Fibroblast of the aortic adventitia (primary cell): ENCODE measurements at regions not wholly inside any gene's neighbourhood (a gene's known extent, or its start where the extent isn't known, plus 50 kb on each side); places are given as distances from the start of the nearest gene placed in this dataset.
A peak's percentile ranks its signal among the peaks of the same experiment; 100 is the strongest.

Experiments used
- DNase-seq: peaks from one replicate; pipeline ENCODE4 v3.0.0-alpha.2; 2010; ENCODE audit warnings: low read depth
- H3K4me3 ChIP-seq: 2 replicates; pipeline ENCODE4 v1.5.1; 2011; ENCODE audit warnings: low read depth, mild to moderate bottlenecking, control low read depth, low read length, moderate library complexity
- TF ChIP-seq, protein P1 (sequence below): IDR thresholded peaks from 2 replicates; pipeline ENCODE4 v1.5.1; 2011; ENCODE audit warnings: mild to moderate bottlenecking, low read length, control low read depth, inconsistent platforms; ENCODE audit not compliant: insufficient read depth

GRCh38 chr4:125735102-125735501 lies 420.3 kb downstream of the FAT4 start:
- TF ChIP-seq, protein P1, sequence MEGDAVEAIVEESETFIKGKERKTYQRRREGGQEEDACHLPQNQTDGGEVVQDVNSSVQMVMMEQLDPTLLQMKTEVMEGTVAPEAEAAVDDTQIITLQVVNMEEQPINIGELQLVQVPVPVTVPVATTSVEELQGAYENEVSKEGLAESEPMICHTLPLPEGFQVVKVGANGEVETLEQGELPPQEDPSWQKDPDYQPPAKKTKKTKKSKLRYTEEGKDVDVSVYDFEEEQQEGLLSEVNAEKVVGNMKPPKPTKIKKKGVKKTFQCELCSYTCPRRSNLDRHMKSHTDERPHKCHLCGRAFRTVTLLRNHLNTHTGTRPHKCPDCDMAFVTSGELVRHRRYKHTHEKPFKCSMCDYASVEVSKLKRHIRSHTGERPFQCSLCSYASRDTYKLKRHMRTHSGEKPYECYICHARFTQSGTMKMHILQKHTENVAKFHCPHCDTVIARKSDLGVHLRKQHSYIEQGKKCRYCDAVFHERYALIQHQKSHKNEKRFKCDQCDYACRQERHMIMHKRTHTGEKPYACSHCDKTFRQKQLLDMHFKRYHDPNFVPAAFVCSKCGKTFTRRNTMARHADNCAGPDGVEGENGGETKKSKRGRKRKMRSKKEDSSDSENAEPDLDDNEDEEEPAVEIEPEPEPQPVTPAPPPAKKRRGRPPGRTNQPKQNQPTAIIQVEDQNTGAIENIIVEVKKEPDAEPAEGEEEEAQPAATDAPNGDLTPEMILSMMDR: no peak
- H3K4me3 ChIP-seq: no peak overlapping the region
- peak; percentile 93 for DNase-seq

DNA sequence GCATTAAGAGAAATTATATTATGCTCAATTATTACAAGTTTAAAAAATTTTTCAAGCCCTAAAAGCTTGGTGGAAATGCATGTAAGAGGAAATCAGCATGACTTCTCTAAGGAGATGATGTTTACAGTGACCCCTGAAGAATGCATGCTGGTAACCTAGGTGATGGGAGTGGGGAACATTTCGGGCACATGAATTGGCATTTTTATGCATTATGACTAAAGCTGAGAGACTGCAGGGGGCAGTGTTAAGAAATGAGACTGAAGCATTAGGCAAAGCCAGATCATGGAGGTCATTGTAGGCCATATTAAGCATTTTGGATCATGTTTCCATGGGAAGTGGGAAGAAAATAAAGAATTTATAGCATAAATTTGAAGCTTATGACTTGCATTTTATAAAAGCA lies 421.3 kb downstream of the FAT4 start:
- H3K4me3 ChIP-seq: no peak overlapping the region
- TF ChIP-seq, protein P1: no peak
- peak; percentile 27 for DNase-seq

DNA sequence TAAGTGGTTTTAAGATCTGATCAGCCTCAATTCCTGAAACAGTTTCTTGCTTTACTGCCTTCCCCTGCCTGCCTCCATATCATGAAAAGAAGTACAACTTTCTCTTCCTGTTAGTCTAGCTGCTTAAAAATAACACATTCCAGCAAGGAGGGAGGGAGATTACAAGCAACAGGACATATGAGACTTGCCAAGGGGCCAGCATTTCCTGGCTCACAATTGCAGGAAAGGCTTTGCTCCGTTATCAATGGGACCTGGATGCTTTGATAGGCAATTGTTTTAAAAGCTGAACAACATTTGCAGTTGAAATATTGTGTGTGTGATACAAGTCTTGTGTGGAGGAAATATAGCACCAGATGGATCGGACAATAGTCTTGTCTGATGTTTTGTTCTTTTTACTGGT lies 425.0 kb downstream of the FAT4 start:
- peak; percentile 76 for DNase-seq
- H3K4me3 ChIP-seq: no peak overlapping the region
- TF ChIP-seq, protein P1: no peak

DNA sequence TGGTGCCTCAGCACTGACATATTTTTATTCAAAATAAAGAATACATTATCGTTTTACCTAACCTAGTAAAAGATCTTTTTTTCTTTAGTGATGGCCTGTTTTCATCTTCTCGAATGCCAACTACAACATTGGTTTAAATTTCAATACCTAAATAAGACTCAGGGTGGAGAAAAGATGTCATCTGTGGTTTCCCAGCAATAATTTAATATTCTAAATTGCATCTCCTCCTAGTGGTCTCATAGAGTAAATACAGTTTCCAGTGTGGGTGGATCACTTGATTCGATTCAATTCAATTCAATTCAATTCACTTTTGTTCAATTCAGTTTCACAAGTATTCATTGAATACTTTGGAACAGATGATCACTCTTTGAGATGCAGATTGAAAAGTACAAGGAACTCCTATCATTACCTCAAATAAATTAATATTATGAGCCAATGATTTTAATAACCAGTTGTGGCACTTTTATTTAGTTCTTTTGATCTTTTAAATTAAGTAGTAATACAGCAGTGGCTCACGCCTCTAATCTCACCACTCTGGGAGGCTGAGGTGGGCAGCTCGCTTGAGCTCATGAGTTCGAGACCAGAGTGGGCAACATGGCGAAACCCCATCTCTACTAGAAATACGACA lies 427.2 kb downstream of the FAT4 start:
- DNase-seq: peak; percentile 70
- no peak overlapping the region for H3K4me3 ChIP-seq
- TF ChIP-seq, protein P1: peak; percentile 70

- DNase-seq: no peak
- H3K4me3 ChIP-seq: no peak overlapping the region
- TF ChIP-seq, protein P1: no peak
Observed at GRCh38 chr4:125744891-125745364, 430.2 kb downstream of the FAT4 start.

- no peak for DNase-seq
- H3K4me3 ChIP-seq: no peak overlapping the region
- TF ChIP-seq, protein P1: no peak
Observed at GRCh38 chr4:125749354-125749753, 434.6 kb downstream of the FAT4 start.

DNA sequence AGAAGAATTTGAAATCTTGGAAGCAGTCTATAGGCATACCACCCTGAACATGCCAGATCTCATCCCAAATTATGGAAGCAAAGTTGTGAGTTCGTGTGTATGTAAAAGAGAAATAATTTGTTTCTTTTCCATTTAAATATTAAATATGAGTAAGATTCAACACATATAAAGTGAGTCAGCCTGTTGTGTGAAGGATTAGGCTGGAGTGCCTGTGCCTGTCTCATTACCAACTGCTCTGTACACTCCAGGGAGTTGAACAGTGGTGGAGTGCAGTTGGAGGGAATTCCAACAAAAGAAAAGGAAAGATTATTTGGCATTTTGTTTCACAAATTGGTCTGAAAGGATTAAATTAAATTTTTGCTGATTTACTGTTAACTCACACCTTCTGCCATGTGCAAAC lies 435.6 kb downstream of the FAT4 start:
- no peak overlapping the region for H3K4me3 ChIP-seq
- no peak for DNase-seq
- TF ChIP-seq, protein P1: no peak
